AG09309 (cell line): ENCODE measurements at regions not wholly inside any gene's neighbourhood (a gene's known extent, or its start where the extent isn't known, plus 50 kb on each side); places are given as distances from the start of the nearest gene placed in this dataset.

Experiments
- DNase-seq: peaks from one replicate; pipeline ENCODE4 v3.0.0-alpha.2; 2010; ENCODE audit warnings: low read depth
- H3K4me3 ChIP-seq: 2 replicates; pipeline ENCODE4 v1.5.1; 2011; ENCODE audit warnings: mild to moderate bottlenecking, low read depth, low read length, moderate library complexity; ENCODE audit not compliant: control insufficient read depth
- CTCF ChIP-seq: IDR thresholded peaks from 2 replicates; pipeline ENCODE4 v1.5.1; 2011; ENCODE audit warnings: mild to moderate bottlenecking, low read depth, low read length, inconsistent platforms; ENCODE audit not compliant: insufficient read depth, control insufficient read depth; ENCODE audit errors: missing control alignments

- H3K4me3 ChIP-seq, result no peak overlapping the region
- no peak for TF ChIP-seq CTCF
- DNase-seq, result no peak
Measured at GRCh38 chr16:7200320-7200719, 132.3 kb upstream of the RBFOX1 start.

GRCh38 chr16:7185689-7186088, 147.0 kb upstream of the RBFOX1 start:
- no peak overlapping the region for H3K4me3 ChIP-seq
- DNase-seq, result no peak
- no peak for TF ChIP-seq CTCF

GRCh38 chr16:7185165-7185564, 147.5 kb upstream of the RBFOX1 start:
- no peak overlapping the region for H3K4me3 ChIP-seq
- DNase-seq, result no peak
- TF ChIP-seq CTCF, result no peak

GRCh38 chr16:7183768-7184167, 148.9 kb upstream of the RBFOX1 start:
- DNase-seq, result no peak
- H3K4me3 ChIP-seq, result no peak overlapping the region
- no peak for TF ChIP-seq CTCF

- no peak overlapping the region for H3K4me3 ChIP-seq
- TF ChIP-seq CTCF, result no peak
- DNase-seq, result no peak
Measured at GRCh38 chr16:7182510-7183109, 150.0 kb upstream of the RBFOX1 start.

GRCh38 chr16:7177875-7178274, 154.8 kb upstream of the RBFOX1 start:
- no peak overlapping the region for H3K4me3 ChIP-seq
- no peak for TF ChIP-seq CTCF
- DNase-seq, result no peak

- DNase-seq, result no peak
Measured at GRCh38 chr16:7171151-7171550, 161.5 kb upstream of the RBFOX1 start.

More at GRCh38 chr16:7171151-7171550, 161.5 kb upstream of the RBFOX1 start:
- H3K4me3 ChIP-seq, result no peak overlapping the region
- no peak for TF ChIP-seq CTCF
